ENCODE measurements at regions not wholly inside any gene's neighbourhood (a gene's known extent, or its start where the extent isn't known, plus 50 kb on each side); places are given as distances from the start of the nearest gene placed in this dataset.

- no peak for TF ChIP-seq CTCF (IDR thresholded peaks at IDR 0.05; ENCODE audit: insufficient read depth, low read length, poor library complexity, severe bottlenecking)
- no peaks in the 10 kb centered on the region for H3K27me3 ChIP-seq (replicated peaks; ENCODE audit: control insufficient read depth, insufficient read depth, low read length)
- H3K36me3 ChIP-seq (ENCODE audit: control insufficient read depth, insufficient read depth, low read length): no peaks in the 10 kb centered on the region
- H3K4me3 ChIP-seq (replicated peaks; ENCODE audit: low read depth, low read length): no peak overlapping the region
- no peak for DNase-seq (ENCODE audit: extremely low read depth, insufficient read length)
Measured at GRCh38 chr12:25308756-25309155, 58.0 kb upstream of the KRAS start.

- H3K27me3 ChIP-seq (replicated peaks; ENCODE audit: control insufficient read depth, insufficient read depth, low read length): no peaks in the 10 kb centered on the region
- no peak for DNase-seq (ENCODE audit: extremely low read depth, insufficient read length)
- H3K4me3 ChIP-seq (replicated peaks; ENCODE audit: low read depth, low read length): no peak overlapping the region
- H3K36me3 ChIP-seq (ENCODE audit: control insufficient read depth, insufficient read depth, low read length): no peaks in the 10 kb centered on the region
- TF ChIP-seq CTCF (IDR thresholded peaks at IDR 0.05; ENCODE audit: insufficient read depth, low read length, poor library complexity, severe bottlenecking): no peak
Measured at GRCh38 chr12:25307818-25308217, 57.1 kb upstream of the KRAS start.

GRCh38 chr12:25301798-25302197 is 51.1 kb upstream of the KRAS start:
- H3K27me3 ChIP-seq (replicated peaks; ENCODE audit: control insufficient read depth, insufficient read depth, low read length): no peaks in the 10 kb centered on the region
- TF ChIP-seq CTCF (IDR thresholded peaks at IDR 0.05; ENCODE audit: insufficient read depth, low read length, poor library complexity, severe bottlenecking): no peak
- no peaks in the 10 kb centered on the region for H3K36me3 ChIP-seq (ENCODE audit: control insufficient read depth, insufficient read depth, low read length)
- H3K4me3 ChIP-seq (replicated peaks; ENCODE audit: low read depth, low read length): no peak overlapping the region
- DNase-seq (ENCODE audit: extremely low read depth, insufficient read length): no peak
